ENCODE measurements at regions not wholly inside any gene's neighbourhood (a gene's known extent, or its start where the extent isn't known, plus 50 kb on each side); places are given as distances from the start of the nearest gene placed in this dataset.

GRCh38 chr2:150880986-150881385 lies 380.7 kb downstream of the RBM43 start:
- no peak for DNase-seq
- ATAC-seq: no peak
- intact Hi-C loops (cut with DNase I): no loop called here
- H3K9me3 ChIP-seq: no peaks in the 10 kb centered on the region
- peaks cover 10% of the 10 kb centered on the region for H3K4me1 ChIP-seq
- no peaks in the 10 kb centered on the region for H3K27me3 ChIP-seq
- H3K4me3 ChIP-seq: no peak overlapping the region
- H3K36me3 ChIP-seq: no peaks in the 10 kb centered on the region
- no peak for TF ChIP-seq CTCF (IDR thresholded peaks at IDR 0.05)
- no peak overlapping the region for H3K27ac ChIP-seq

GRCh38 chr2:150878356-150878755 lies 383.3 kb downstream of the RBM43 start:
- H3K27me3 ChIP-seq: no peaks in the 10 kb centered on the region
- peaks cover 10% of the 10 kb centered on the region for H3K4me1 ChIP-seq
- no peak overlapping the region for H3K4me3 ChIP-seq
- no peaks in the 10 kb centered on the region for H3K9me3 ChIP-seq
- DNase-seq (no peak), ATAC-seq (no peak)
- TF ChIP-seq CTCF (IDR thresholded peaks at IDR 0.05): no peak
- H3K27ac ChIP-seq: no peak overlapping the region
- intact Hi-C loops (cut with DNase I): no loop called here
- H3K36me3 ChIP-seq: no peaks in the 10 kb centered on the region

- intact Hi-C loops (cut with DNase I): no loop called here
- ATAC-seq (no peak), DNase-seq (no peak)
- peaks cover 3% of the 10 kb centered on the region for H3K4me1 ChIP-seq
- TF ChIP-seq CTCF (IDR thresholded peaks at IDR 0.05): no peak
- no peaks in the 10 kb centered on the region for H3K27me3 ChIP-seq
- H3K4me3 ChIP-seq: no peak overlapping the region
- no peak overlapping the region for H3K27ac ChIP-seq
- H3K36me3 ChIP-seq: no peaks in the 10 kb centered on the region
- H3K9me3 ChIP-seq: no peaks in the 10 kb centered on the region
These were observed 385.3 kb downstream of the RBM43 start for GRCh38 chr2:150876251-150876950.

GRCh38 chr2:150873396-150873772 lies 385.9 kb upstream of the RND3 start:
- no peak overlapping the region for H3K4me3 ChIP-seq
- DNase-seq (no peak), ATAC-seq (no peak)
- H3K9me3 ChIP-seq: no peaks in the 10 kb centered on the region
- H3K27me3 ChIP-seq: no peaks in the 10 kb centered on the region
- H3K4me1 ChIP-seq: peaks cover 3% of the 10 kb centered on the region
- H3K36me3 ChIP-seq: no peaks in the 10 kb centered on the region
- TF ChIP-seq CTCF (IDR thresholded peaks at IDR 0.05): no peak
- intact Hi-C loops (cut with DNase I): no loop called here
- H3K27ac ChIP-seq: no peak overlapping the region

- no peak overlapping the region for H3K4me3 ChIP-seq
- no peak overlapping the region for H3K27ac ChIP-seq
- ATAC-seq (no peak), DNase-seq (no peak)
- no peaks in the 10 kb centered on the region for H3K36me3 ChIP-seq
- H3K9me3 ChIP-seq: no peaks in the 10 kb centered on the region
- peaks cover 3% of the 10 kb centered on the region for H3K4me1 ChIP-seq
- no peak for TF ChIP-seq CTCF (IDR thresholded peaks at IDR 0.05)
- intact Hi-C loops (cut with DNase I): no loop called here
- no peaks in the 10 kb centered on the region for H3K27me3 ChIP-seq
These were observed 385.4 kb upstream of the RND3 start for GRCh38 chr2:150872756-150873395.

All from upper lobe of right lung (tissue), 1 donor.